ENCODE measurements at regions not wholly inside any gene's neighbourhood (a gene's known extent, or its start where the extent isn't known, plus 50 kb on each side); places are given as distances from the start of the nearest gene placed in this dataset.

GRCh38 chr11:115820026-115820425 lies 315.8 kb upstream of the CADM1 start:
- no peak for TF ChIP-seq USF1 (IDR thresholded peaks at IDR 0.05)
- no peak for TF ChIP-seq FOXM1 (IDR thresholded peaks at IDR 0.05; ENCODE audit: borderline replicate concordance, low read depth)
- no peak for TF ChIP-seq CEBPB (IDR thresholded peaks at IDR 0.05)
- no peak for TF ChIP-seq EGR1 (IDR thresholded peaks at IDR 0.05)
- no peak for TF ChIP-seq NFIC (IDR thresholded peaks at IDR 0.05)

GRCh38 chr11:115819014-115819413 lies 314.8 kb upstream of the CADM1 start:
- TF ChIP-seq EGR1 (IDR thresholded peaks at IDR 0.05) (no peak), FOXM1 (IDR thresholded peaks at IDR 0.05; ENCODE audit: borderline replicate concordance, low read depth) (no peak), YY1 (IDR thresholded peaks at IDR 0.05; ENCODE audit: low read depth) (no peak), CREB1 (IDR thresholded peaks at IDR 0.05; ENCODE audit: low read depth) (no peak), NFIC (IDR thresholded peaks at IDR 0.05) (no peak), EP300 (IDR thresholded peaks at IDR 0.05; ENCODE audit: borderline replicate concordance) (no peak), TAF1 (IDR thresholded peaks at IDR 0.05; ENCODE audit: low read depth) (no peak)

GRCh38 chr11:115817844-115818468 lies 313.7 kb upstream of the CADM1 start:
- TF ChIP-seq NFIC (IDR thresholded peaks at IDR 0.05) (no peak), ZBTB7A (IDR thresholded peaks at IDR 0.05; ENCODE audit: low read depth) (no peak), RAD21 (IDR thresholded peaks at IDR 0.05; ENCODE audit: low read depth) (no peak), TAF1 (IDR thresholded peaks at IDR 0.05; ENCODE audit: low read depth) (no peak), TEAD4 (IDR thresholded peaks at IDR 0.05) (no peak), CEBPB (IDR thresholded peaks at IDR 0.05) (no peak), EGR1 (IDR thresholded peaks at IDR 0.05) (no peak), MAX (IDR thresholded peaks at IDR 0.05) (no peak), EP300 (IDR thresholded peaks at IDR 0.05; ENCODE audit: borderline replicate concordance) (no peak), USF1 (IDR thresholded peaks at IDR 0.05) (no peak), CREB1 (IDR thresholded peaks at IDR 0.05; ENCODE audit: low read depth) (no peak), TCF12 (IDR thresholded peaks at IDR 0.05; ENCODE audit: low read depth) (no peak), YY1 (IDR thresholded peaks at IDR 0.05; ENCODE audit: low read depth) (no peak), REST (IDR thresholded peaks at IDR 0.05; ENCODE audit: low read depth) (no peak), FOXM1 (IDR thresholded peaks at IDR 0.05; ENCODE audit: borderline replicate concordance, low read depth) (no peak)

GRCh38 chr11:115808351-115808940 lies 304.2 kb upstream of the CADM1 start:
- TF ChIP-seq EGR1 (IDR thresholded peaks at IDR 0.05) (no peak), EP300 (IDR thresholded peaks at IDR 0.05; ENCODE audit: borderline replicate concordance) (no peak), MAX (IDR thresholded peaks at IDR 0.05) (no peak), FOXM1 (IDR thresholded peaks at IDR 0.05; ENCODE audit: borderline replicate concordance, low read depth) (no peak), TAF1 (IDR thresholded peaks at IDR 0.05; ENCODE audit: low read depth) (no peak), REST (IDR thresholded peaks at IDR 0.05; ENCODE audit: low read depth) (no peak), NFIC (IDR thresholded peaks at IDR 0.05) (no peak), TEAD4 (IDR thresholded peaks at IDR 0.05) (no peak), YY1 (IDR thresholded peaks at IDR 0.05; ENCODE audit: low read depth) (no peak), USF1 (IDR thresholded peaks at IDR 0.05) (no peak)

GRCh38 chr11:115806056-115806455 lies 301.8 kb upstream of the CADM1 start:
- no peak for TF ChIP-seq YY1 (IDR thresholded peaks at IDR 0.05; ENCODE audit: low read depth)
- no peak for TF ChIP-seq NFIC (IDR thresholded peaks at IDR 0.05)
- TF ChIP-seq MAX (IDR thresholded peaks at IDR 0.05): no peak
- TF ChIP-seq CEBPB (IDR thresholded peaks at IDR 0.05): no peak
- no peak for TF ChIP-seq TCF12 (IDR thresholded peaks at IDR 0.05; ENCODE audit: low read depth)
- no peak for TF ChIP-seq TAF1 (IDR thresholded peaks at IDR 0.05; ENCODE audit: low read depth)
- TF ChIP-seq ZBTB7A (IDR thresholded peaks at IDR 0.05; ENCODE audit: low read depth): no peak
- TF ChIP-seq EGR1 (IDR thresholded peaks at IDR 0.05): no peak
- no peak for TF ChIP-seq REST (IDR thresholded peaks at IDR 0.05; ENCODE audit: low read depth)
- no peak for TF ChIP-seq EP300 (IDR thresholded peaks at IDR 0.05; ENCODE audit: borderline replicate concordance)
- no peak for TF ChIP-seq RAD21 (IDR thresholded peaks at IDR 0.05; ENCODE audit: low read depth)
- TF ChIP-seq CREB1 (IDR thresholded peaks at IDR 0.05; ENCODE audit: low read depth): no peak
- TF ChIP-seq TEAD4 (IDR thresholded peaks at IDR 0.05): no peak
- no peak for TF ChIP-seq FOXM1 (IDR thresholded peaks at IDR 0.05; ENCODE audit: borderline replicate concordance, low read depth)
- no peak for TF ChIP-seq USF1 (IDR thresholded peaks at IDR 0.05)

Data from Ishikawa (cell line).